ENCODE measurements at regions not wholly inside any gene's neighbourhood (a gene's known extent, or its start where the extent isn't known, plus 50 kb on each side); places are given as distances from the start of the nearest gene placed in this dataset.

- H2BK20ac ChIP-seq (ENCODE audit: low read depth, low read length): no peak overlapping the region
- H2AK9ac ChIP-seq (replicated peaks; ENCODE audit: low read depth, low read length, poor library complexity): no peak overlapping the region
- H3K56ac ChIP-seq (ENCODE audit: extremely low read depth, insufficient read depth, low read length): no peak overlapping the region
- CTCF ChIA-PET: no interaction called here
- H3K9me1 ChIP-seq (ENCODE audit: insufficient read depth, low read length): no peaks in the 10 kb centered on the region
- no peak overlapping the region for H3K4me3 ChIP-seq (ENCODE audit: insufficient read depth, low read depth, low read length)
- H2BK15ac ChIP-seq (ENCODE audit: low read depth, low read length): no peak overlapping the region
- no peak overlapping the region for H2BK120ac ChIP-seq (ENCODE audit: low read depth, low read length)
- no peak overlapping the region for H2AFZ ChIP-seq (replicated peaks; ENCODE audit: low read length, poor library complexity)
- in situ Hi-C loops (cut with MboI; ENCODE audit: low sequenced_read_pairs) (no loop called here), dilution Hi-C loops (cut with HindIII; ENCODE audit: low sequenced_read_pairs, unreplicated experiment) (no loop called here), intact Hi-C loops (cut with micrococcal nuclease) (no loop called here)
- POLR2A ChIA-PET (ENCODE audit: unreplicated experiment): no interaction called here
- no peak overlapping the region for H3K9ac ChIP-seq (ENCODE audit: low read depth, low read length)
- no peak overlapping the region for H3K27ac ChIP-seq (ENCODE audit: insufficient read depth, low read length)
- ATAC-seq (ENCODE audit: low read depth) (no peak), DNase-seq (no peak)
- H3K23ac ChIP-seq (ENCODE audit: low read depth, low read length): no peak overlapping the region
- H3K27me3 ChIP-seq (ENCODE audit: control insufficient read depth, insufficient read depth, low read length): peaks cover 8% of the 10 kb centered on the region; the same call in 1 of the 2 replicates
- H3K4ac ChIP-seq (ENCODE audit: low read depth, low read length): no peak overlapping the region; the same call in 1 of the 2 replicates
- no CpG with 5 or more reads among the region's 6 CpGs for WGBS, 2 experiments (ENCODE audit: extremely low coverage in 2 of 2, insufficient read length in 1 of 2)
- no peak overlapping the region for H3K18ac ChIP-seq (ENCODE audit: low read depth, low read length)
- BruUV-seq (replicated peaks): no TSS peak
- no peak overlapping the region for H3K14ac ChIP-seq (replicated peaks; ENCODE audit: low read depth, low read length)
- peaks cover 2% of the 10 kb centered on the region; the same call in 1 of the 2 replicates for H3K4me1 ChIP-seq (ENCODE audit: control insufficient read depth, insufficient read depth, low read length)
- no peaks in the 10 kb centered on the region for H3K9me3 ChIP-seq (ENCODE audit: control insufficient read depth, insufficient read depth, low read length)
- H2AK5ac ChIP-seq (ENCODE audit: low read depth, low read length): no peak overlapping the region
- H4K20me1 ChIP-seq (ENCODE audit: insufficient read depth, low read length): no peaks in the 10 kb centered on the region
- TF ChIP-seq SMC3 (IDR thresholded peaks at IDR 0.05; ENCODE audit: low read depth, low read length) (no peak), POLR2A (IDR thresholded peaks at IDR 0.05; ENCODE audit: low read depth, low read length) (no peak)
- H4K8ac ChIP-seq (ENCODE audit: low read depth in 2 of 2, low read length in 2 of 2): no peak overlapping the region; a peak in 1 of 4 replicates
- H3K4me2 ChIP-seq (ENCODE audit: low read depth, low read length): no peak overlapping the region
- H2BK5ac ChIP-seq (ENCODE audit: low read depth, low read length, poor library complexity, severe bottlenecking): no peak overlapping the region
- no peaks in the 10 kb centered on the region for H3K79me1 ChIP-seq (ENCODE audit: low read depth in 1 of 2, low read length in 2 of 2)
- H3K36me3 ChIP-seq (ENCODE audit: control insufficient read depth, insufficient read depth, low read length): no peaks in the 10 kb centered on the region
- H4K5ac ChIP-seq (ENCODE audit: low read depth, low read length): no peak overlapping the region
- H4K91ac ChIP-seq (ENCODE audit: insufficient read depth, low read depth, low read length): no peak overlapping the region
Measured at GRCh38 chr18:10114717-10115463, 201.1 kb downstream of the VAPA start.

Data from IMR-90 (cell line).